ENCODE measurements at regions not wholly inside any gene's neighbourhood (a gene's known extent, or its start where the extent isn't known, plus 50 kb on each side); places are given as distances from the start of the nearest gene placed in this dataset.

DNA sequence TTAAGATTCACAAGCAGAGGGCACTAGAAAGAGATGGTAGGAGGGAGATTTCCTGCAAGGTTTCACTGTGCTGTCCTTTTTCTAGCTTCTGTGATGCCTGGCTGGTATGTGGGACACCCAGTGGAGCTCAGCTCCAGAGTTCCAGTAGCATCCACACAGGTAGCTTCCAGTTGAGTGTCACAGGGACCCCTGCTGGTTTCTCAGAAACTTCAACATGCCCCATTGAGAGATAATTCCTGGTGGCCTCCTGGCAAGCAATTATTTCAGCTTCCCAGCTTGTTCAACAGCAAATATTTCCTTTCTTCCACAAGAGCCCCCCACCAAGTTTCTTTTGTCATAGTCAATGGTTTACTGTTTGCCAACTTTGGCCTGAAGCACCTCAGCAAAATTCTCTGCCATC is 858.7 kb downstream of the REEP3 start:
- Histone ChIP-seq H3K27me3 (no peaks in the 10 kb centered on the region), H3K4me1 (no peaks in the 10 kb centered on the region), H3K36me3 (no peaks in the 10 kb centered on the region), H3K9me3 (no peaks in the 10 kb centered on the region), H3K4me3 (no peak overlapping the region), H3K27ac (no peak overlapping the region)
- TF ChIP-seq POLR2A (IDR thresholded peaks at IDR 0.05), result no peak
- TF ChIP-seq, protein P1, sequence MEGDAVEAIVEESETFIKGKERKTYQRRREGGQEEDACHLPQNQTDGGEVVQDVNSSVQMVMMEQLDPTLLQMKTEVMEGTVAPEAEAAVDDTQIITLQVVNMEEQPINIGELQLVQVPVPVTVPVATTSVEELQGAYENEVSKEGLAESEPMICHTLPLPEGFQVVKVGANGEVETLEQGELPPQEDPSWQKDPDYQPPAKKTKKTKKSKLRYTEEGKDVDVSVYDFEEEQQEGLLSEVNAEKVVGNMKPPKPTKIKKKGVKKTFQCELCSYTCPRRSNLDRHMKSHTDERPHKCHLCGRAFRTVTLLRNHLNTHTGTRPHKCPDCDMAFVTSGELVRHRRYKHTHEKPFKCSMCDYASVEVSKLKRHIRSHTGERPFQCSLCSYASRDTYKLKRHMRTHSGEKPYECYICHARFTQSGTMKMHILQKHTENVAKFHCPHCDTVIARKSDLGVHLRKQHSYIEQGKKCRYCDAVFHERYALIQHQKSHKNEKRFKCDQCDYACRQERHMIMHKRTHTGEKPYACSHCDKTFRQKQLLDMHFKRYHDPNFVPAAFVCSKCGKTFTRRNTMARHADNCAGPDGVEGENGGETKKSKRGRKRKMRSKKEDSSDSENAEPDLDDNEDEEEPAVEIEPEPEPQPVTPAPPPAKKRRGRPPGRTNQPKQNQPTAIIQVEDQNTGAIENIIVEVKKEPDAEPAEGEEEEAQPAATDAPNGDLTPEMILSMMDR (IDR thresholded peaks at IDR 0.05), result peak in 3 of 6 experiments; percentile 33 to 53 (median 47)
- no peak for DNase-seq

DNA sequence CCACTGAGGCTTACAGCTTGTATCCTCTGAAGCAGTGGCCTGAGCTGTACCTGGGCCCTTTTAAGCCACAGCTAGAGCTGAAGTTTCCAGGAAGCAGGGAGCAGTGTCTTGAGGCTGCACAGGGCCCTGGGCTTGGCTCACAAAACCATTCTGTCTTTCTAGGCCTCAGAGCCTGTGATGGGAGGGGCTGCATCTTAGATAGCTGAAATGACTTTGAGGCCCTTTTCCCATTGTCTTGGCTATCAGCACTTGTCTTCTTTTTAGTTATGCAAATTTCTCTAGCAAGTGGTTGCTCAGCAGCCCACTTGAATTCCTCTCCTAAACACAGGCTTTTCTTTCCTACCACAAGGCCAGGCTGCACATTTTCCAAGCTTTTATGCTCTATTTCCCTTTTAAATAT is 864.2 kb downstream of the REEP3 start:
- H3K4me3 ChIP-seq, result no peak overlapping the region
- no peaks in the 10 kb centered on the region for H3K9me3 ChIP-seq
- no peaks in the 10 kb centered on the region for H3K4me1 ChIP-seq
- DNase-seq, result no peak
- H3K27ac ChIP-seq, result no peak overlapping the region
- no peak for TF ChIP-seq POLR2A (IDR thresholded peaks at IDR 0.05)
- TF ChIP-seq, protein P1 (IDR thresholded peaks at IDR 0.05), result no peak
- H3K36me3 ChIP-seq, result no peaks in the 10 kb centered on the region
- H3K27me3 ChIP-seq, result no peaks in the 10 kb centered on the region

DNA sequence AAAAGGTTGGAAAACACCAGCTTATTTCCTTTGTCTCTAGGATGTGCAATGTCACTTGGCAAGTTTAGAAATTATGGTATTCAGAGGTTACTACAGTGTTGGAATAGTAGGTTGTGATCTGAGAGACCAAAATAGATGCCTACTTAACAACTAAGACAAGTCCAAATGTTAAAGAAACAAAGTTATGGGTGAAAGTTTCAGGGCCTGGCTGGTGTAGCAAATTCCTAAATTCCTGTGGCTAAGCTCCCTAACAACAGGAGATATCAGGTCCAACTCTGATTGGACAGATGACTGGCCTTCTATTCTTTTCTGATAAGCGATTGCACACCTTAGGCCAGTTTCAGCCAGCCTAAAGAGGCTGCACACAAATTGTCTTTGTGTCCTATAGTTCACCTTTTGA is 873.5 kb downstream of the REEP3 start:
- Histone ChIP-seq H3K4me1 (no peaks in the 10 kb centered on the region), H3K27ac (no peak overlapping the region), H3K36me3 (no peaks in the 10 kb centered on the region), H3K9me3 (no peaks in the 10 kb centered on the region), H3K27me3 (no peaks in the 10 kb centered on the region), H3K4me3 (no peak overlapping the region)
- no peak for TF ChIP-seq POLR2A (IDR thresholded peaks at IDR 0.05)
- TF ChIP-seq, protein P1 (IDR thresholded peaks at IDR 0.05), result no peak
- no peak for DNase-seq

DNA sequence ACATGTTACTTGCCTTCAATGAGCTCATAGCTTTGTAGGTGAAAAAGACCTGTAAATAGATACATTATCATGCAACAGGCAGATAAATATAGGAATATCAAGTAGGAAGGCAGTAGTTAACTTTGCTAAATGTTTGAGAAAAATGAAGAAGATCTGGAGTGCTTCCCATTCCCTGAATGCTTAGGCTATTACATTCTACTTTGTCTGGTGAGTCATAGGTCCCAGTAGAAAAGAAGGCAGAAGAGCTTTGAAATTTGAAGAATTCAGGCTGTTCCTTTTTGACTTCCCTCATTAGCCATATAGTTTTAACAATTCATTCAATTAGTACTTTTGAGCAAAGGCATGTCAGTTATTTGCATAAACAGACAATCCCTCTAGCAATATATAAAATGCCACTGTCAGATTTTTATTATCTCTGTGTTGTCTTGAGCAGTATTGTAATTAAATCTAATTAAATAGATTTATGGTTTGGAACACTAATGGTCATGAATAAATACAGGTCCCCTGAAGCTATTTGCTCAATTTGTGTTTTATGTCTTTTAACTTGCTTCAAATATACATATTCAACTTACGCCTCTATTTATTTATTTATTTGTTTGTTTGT is 875.0 kb downstream of the REEP3 start:
- H3K4me1 ChIP-seq, result no peaks in the 10 kb centered on the region
- TF ChIP-seq POLR2A (IDR thresholded peaks at IDR 0.05), result no peak
- TF ChIP-seq, protein P1 (IDR thresholded peaks at IDR 0.05), result no peak
- H3K4me3 ChIP-seq, result no peak overlapping the region
- no peaks in the 10 kb centered on the region for H3K9me3 ChIP-seq
- no peaks in the 10 kb centered on the region for H3K27me3 ChIP-seq
- DNase-seq, result no peak
- no peaks in the 10 kb centered on the region for H3K36me3 ChIP-seq
- H3K27ac ChIP-seq, result no peak overlapping the region

DNA sequence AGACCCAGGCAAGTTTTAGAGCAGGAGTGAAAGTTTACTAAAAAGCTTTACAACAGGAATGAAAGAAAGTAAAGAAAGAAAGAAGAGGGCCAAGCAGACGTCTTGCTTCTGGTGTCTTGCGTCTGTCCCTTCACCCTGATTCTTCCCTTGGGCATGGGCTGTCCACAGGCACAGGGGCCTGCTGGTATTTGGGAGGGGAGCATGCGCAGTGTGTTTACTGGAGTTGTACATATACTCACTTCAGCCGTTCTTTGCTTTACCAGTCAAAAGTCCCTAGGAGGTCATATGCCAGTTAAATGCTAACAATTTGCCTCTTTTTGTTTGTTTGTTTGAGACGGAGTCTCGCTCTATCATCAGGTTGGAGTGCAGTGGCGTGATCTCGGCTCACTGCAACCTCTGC is 875.9 kb downstream of the REEP3 start:
- Histone ChIP-seq H3K27me3 (no peaks in the 10 kb centered on the region), H3K4me1 (no peaks in the 10 kb centered on the region), H3K27ac (no peak overlapping the region), H3K36me3 (no peaks in the 10 kb centered on the region), H3K9me3 (no peaks in the 10 kb centered on the region), H3K4me3 (no peak overlapping the region)
- TF ChIP-seq, protein P1 (IDR thresholded peaks at IDR 0.05), result no peak
- TF ChIP-seq POLR2A (IDR thresholded peaks at IDR 0.05), result no peak
- no peak for DNase-seq

All from Peyer's patch (tissue), 4 donors.